ENCODE measurements at regions not wholly inside any gene's neighbourhood (a gene's known extent, or its start where the extent isn't known, plus 50 kb on each side); places are given as distances from the start of the nearest gene placed in this dataset.

DNA sequence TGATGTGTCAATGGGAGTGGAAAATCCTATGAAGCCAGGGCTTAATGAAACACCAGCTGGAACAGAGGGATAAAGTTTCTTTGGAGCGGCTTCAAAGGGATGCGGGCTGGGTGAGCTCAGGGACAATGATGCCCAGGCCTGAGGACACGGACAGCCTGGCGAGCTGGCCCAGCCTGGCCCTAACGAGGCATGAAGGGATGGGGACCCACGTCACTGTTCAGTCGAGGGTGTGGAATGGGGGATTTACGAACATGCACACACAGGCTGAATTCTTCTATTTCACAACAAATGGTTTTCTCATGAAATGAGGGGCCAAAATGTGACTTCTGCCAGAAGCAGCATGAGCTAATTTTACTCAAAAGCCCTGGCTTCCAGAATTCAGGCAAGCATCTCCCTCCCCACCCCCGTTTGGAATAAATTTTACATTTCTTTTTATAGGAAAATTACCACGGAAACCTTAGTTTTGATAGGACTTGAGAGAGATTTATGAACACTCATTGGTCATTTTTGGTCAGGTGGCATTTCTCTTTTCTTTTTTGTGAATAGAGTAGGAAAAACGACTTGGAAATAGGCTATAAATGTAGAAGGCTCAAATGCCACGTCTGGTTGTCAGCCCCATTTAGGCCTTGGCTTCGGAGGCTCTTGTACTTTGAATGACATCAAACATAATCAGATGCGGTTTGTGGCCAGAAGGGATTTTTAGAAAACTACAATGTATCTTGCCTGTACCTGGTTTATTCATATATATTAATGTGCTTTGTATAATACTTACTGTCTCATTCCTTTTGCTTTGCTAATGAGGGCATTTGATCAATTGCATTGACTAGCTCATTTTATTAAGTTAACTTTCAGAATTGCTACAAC, 893.8 kb upstream of the CELF4 start:
- Histone ChIP-seq H3K27me3 (ENCODE audit: control insufficient read depth, insufficient read depth, low read length) (no peaks in the 10 kb centered on the region), H3K4me3 (ENCODE audit: low read length in 3 of 3) (no peak overlapping the region), H3K9ac (ENCODE audit: low read length in 3 of 3) (no peak overlapping the region), H3K9me3 (ENCODE audit: control insufficient read depth in 2 of 3, insufficient read depth in 1 of 3, low read length in 3 of 3) (no peaks in the 10 kb centered on the region), H3K4me1 (ENCODE audit: control insufficient read depth in 2 of 3, insufficient read depth in 2 of 3, low read depth in 1 of 3, low read length in 3 of 3) (no peaks in the 10 kb centered on the region), H3K36me3 (ENCODE audit: control insufficient read depth in 2 of 3, insufficient read depth in 3 of 3, low read length in 3 of 3) (no peaks in the 10 kb centered on the region), H3K27ac (ENCODE audit: low read depth in 2 of 2, low read length in 2 of 2) (no peak overlapping the region)
- TF ChIP-seq, protein P1, sequence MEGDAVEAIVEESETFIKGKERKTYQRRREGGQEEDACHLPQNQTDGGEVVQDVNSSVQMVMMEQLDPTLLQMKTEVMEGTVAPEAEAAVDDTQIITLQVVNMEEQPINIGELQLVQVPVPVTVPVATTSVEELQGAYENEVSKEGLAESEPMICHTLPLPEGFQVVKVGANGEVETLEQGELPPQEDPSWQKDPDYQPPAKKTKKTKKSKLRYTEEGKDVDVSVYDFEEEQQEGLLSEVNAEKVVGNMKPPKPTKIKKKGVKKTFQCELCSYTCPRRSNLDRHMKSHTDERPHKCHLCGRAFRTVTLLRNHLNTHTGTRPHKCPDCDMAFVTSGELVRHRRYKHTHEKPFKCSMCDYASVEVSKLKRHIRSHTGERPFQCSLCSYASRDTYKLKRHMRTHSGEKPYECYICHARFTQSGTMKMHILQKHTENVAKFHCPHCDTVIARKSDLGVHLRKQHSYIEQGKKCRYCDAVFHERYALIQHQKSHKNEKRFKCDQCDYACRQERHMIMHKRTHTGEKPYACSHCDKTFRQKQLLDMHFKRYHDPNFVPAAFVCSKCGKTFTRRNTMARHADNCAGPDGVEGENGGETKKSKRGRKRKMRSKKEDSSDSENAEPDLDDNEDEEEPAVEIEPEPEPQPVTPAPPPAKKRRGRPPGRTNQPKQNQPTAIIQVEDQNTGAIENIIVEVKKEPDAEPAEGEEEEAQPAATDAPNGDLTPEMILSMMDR (IDR thresholded peaks at IDR 0.05; ENCODE audit: borderline replicate concordance, extremely low read depth, insufficient read depth), result no peak
- intact Hi-C loops (cut with DNase I), result no loop called here
- FAIRE-seq (no peak), DNase-seq (peak in 4 of 5 donors; percentile 44 to 76 (median 70))

DNA sequence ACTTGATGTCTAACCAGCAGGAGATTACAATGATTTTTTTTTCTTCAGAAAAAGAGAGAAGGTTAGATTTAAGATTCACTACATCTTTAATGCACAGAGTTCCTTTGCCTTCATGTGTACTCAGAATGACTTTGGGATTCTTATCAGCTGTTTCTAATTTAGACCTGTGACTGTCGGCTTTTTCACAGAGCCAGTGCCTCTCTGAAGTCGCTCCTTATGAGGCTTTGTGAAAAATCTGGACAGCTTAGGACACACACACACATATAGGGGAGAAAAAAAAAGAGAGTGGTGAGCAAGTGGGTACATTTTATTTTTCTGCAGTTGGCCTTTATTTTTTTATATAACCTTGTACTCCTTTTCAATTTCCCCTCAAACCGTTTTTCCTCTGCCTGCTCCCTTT, 893.1 kb upstream of the CELF4 start:
- no peaks in the 10 kb centered on the region for H3K9me3 ChIP-seq (ENCODE audit: control insufficient read depth in 2 of 3, insufficient read depth in 1 of 3, low read length in 3 of 3)
- H3K9ac ChIP-seq (ENCODE audit: low read length in 3 of 3), result no peak overlapping the region
- H3K4me3 ChIP-seq (ENCODE audit: low read length in 3 of 3), result no peak overlapping the region
- TF ChIP-seq, protein P1 (IDR thresholded peaks at IDR 0.05; ENCODE audit: borderline replicate concordance, extremely low read depth, insufficient read depth), result no peak
- H3K4me1 ChIP-seq (ENCODE audit: control insufficient read depth in 2 of 3, insufficient read depth in 2 of 3, low read depth in 1 of 3, low read length in 3 of 3), result no peaks in the 10 kb centered on the region
- no peaks in the 10 kb centered on the region for H3K27me3 ChIP-seq (ENCODE audit: control insufficient read depth, insufficient read depth, low read length)
- no peak overlapping the region for H3K27ac ChIP-seq (ENCODE audit: low read depth in 2 of 2, low read length in 2 of 2)
- no peaks in the 10 kb centered on the region for H3K36me3 ChIP-seq (ENCODE audit: control insufficient read depth in 2 of 3, insufficient read depth in 3 of 3, low read length in 3 of 3)
- no peak for FAIRE-seq
- intact Hi-C loops (cut with DNase I), result no loop called here
- DNase-seq, result no peak

DNA sequence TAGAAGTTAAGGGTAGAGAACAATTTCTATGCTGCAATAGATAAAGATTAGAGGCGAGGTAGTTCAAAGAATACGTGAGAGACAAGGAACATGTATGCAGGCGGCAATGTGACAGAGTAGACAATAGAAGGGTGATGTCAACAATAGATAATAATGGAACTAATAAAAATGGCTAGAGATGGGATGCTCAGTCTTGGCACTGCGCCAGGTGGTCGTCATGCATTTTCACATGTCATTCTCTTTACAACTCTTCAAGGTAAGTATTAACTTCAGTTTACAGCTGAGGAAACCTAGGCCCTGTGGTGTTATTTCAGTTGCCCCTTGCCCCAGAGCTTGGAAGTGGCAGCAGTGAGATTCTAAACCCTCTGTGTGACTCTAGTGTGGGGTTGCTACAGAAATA, 890.7 kb upstream of the CELF4 start:
- FAIRE-seq, result no peak
- Histone ChIP-seq H3K27ac (ENCODE audit: low read depth in 2 of 2, low read length in 2 of 2) (no peak overlapping the region), H3K9me3 (ENCODE audit: control insufficient read depth in 2 of 3, insufficient read depth in 1 of 3, low read length in 3 of 3) (no peaks in the 10 kb centered on the region), H3K9ac (ENCODE audit: low read length in 3 of 3) (no peak overlapping the region), H3K27me3 (ENCODE audit: control insufficient read depth, insufficient read depth, low read length) (no peaks in the 10 kb centered on the region), H3K4me3 (ENCODE audit: low read length in 3 of 3) (no peak overlapping the region), H3K4me1 (ENCODE audit: control insufficient read depth in 2 of 3, insufficient read depth in 2 of 3, low read depth in 1 of 3, low read length in 3 of 3) (no peaks in the 10 kb centered on the region), H3K36me3 (ENCODE audit: control insufficient read depth in 2 of 3, insufficient read depth in 3 of 3, low read length in 3 of 3) (no peaks in the 10 kb centered on the region)
- no peak for DNase-seq
- intact Hi-C loops (cut with DNase I), result no loop called here
- TF ChIP-seq, protein P1 (IDR thresholded peaks at IDR 0.05; ENCODE audit: borderline replicate concordance, extremely low read depth, insufficient read depth), result no peak
